Omental fat pad (tissue), 3 donors: ENCODE measurements at regions not wholly inside any gene's neighbourhood (a gene's known extent, or its start where the extent isn't known, plus 50 kb on each side); places are given as distances from the start of the nearest gene placed in this dataset.

Source experiments
- ATAC-seq: fragments of 150-250 bp; one replicate; pipeline ENCODE4 v1.9.1; 2016; ENCODE audit warnings: mild to moderate bottlenecking, moderate library complexity; ENCODE audit not compliant: low FRiP score
- DNase-seq: peaks from one replicate; pipeline ENCODE4 v3.0.0-alpha.2; 2019; ENCODE audit warnings: low spot score
- CTCF ChIP-seq, 3 donors: fragments of 450-650 bp; IDR thresholded peaks; one replicate each; pipeline ENCODE4 v1.5.1; 2016 to 2017; ENCODE audit warnings: antibody characterized with exemption in 3 of 3, mild to moderate bottlenecking in 3 of 3, moderate library complexity in 2 of 3

- no peak for TF ChIP-seq CTCF (IDR thresholded peaks at IDR 0.05)
- ATAC-seq, result no peak
- no peak for DNase-seq
These were observed 108.0 kb upstream of the GOT2 start for GRCh38 chr16:58842156-58842555.

- ATAC-seq, result no peak
- TF ChIP-seq CTCF (IDR thresholded peaks at IDR 0.05), result no peak
These were observed 103.8 kb upstream of the GOT2 start for GRCh38 chr16:58837950-58838349.

GRCh38 chr16:58836427-58836826 lies 102.3 kb upstream of the GOT2 start:
- ATAC-seq (no peak), DNase-seq (no peak)
- no peak for TF ChIP-seq CTCF (IDR thresholded peaks at IDR 0.05)

More at GRCh38 chr16:58837950-58838349, 103.8 kb upstream of the GOT2 start:
- no peak for DNase-seq

- DNase-seq (no peak), ATAC-seq (no peak)
- no peak for TF ChIP-seq CTCF (IDR thresholded peaks at IDR 0.05)
These were observed 98.3 kb upstream of the GOT2 start for GRCh38 chr16:58832386-58832895.

GRCh38 chr16:58831386-58831785 lies 97.3 kb upstream of the GOT2 start:
- ATAC-seq (no peak), DNase-seq (no peak)
- no peak for TF ChIP-seq CTCF (IDR thresholded peaks at IDR 0.05)

GRCh38 chr16:58828901-58829545 lies 94.9 kb upstream of the GOT2 start:
- no peak for ATAC-seq
- no peak for TF ChIP-seq CTCF (IDR thresholded peaks at IDR 0.05)
- DNase-seq, result no peak

- TF ChIP-seq CTCF (IDR thresholded peaks at IDR 0.05), result no peak
- DNase-seq (no peak), ATAC-seq (no peak)
These were observed 90.1 kb upstream of the GOT2 start for GRCh38 chr16:58824201-58824600.
